HG03571 (cell line): ENCODE measurements at regions not wholly inside any gene's neighbourhood (a gene's known extent, or its start where the extent isn't known, plus 50 kb on each side); places are given as distances from the start of the nearest gene placed in this dataset.
"Not testable (repeated sequence)": the region's sequence is repeated elsewhere in the genome, so short reads cannot be mapped to it uniquely, and the experiment has no call there.

Source experiments
- ATAC-seq: cut with Tn5 transposase; IDR thresholded peaks from one replicate; pipeline ENCODE4 v1.9.1; 2021; ENCODE audit not compliant: unreplicated experiment

- ATAC-seq = no peak
Measured at GRCh38 chr12:60630796-60631195, 1035.0 kb downstream of the SLC16A7 start.

GRCh38 chr12:60644076-60644475 is 1048.2 kb downstream of the SLC16A7 start:
- no peak for ATAC-seq

DNA sequence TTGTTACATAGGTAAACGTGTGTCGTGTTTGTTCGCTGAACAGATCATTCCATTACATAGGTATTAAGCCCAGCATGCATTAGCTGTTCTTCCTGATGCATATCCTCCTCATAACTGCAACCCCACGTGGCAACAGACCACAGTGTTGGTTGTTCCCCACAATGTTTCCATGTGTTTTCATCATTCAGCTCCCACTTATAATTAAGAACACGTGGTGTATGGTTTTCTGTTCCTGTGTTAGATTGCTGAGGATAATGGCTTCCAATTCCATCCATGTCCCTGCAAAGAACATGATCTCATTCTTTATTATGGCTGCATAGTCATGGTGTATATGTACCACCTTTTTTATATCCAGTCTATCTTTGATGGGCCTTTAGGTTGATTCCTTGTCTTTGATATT is 1071.1 kb downstream of the SLC16A7 start:
- ATAC-seq = no peak

DNA sequence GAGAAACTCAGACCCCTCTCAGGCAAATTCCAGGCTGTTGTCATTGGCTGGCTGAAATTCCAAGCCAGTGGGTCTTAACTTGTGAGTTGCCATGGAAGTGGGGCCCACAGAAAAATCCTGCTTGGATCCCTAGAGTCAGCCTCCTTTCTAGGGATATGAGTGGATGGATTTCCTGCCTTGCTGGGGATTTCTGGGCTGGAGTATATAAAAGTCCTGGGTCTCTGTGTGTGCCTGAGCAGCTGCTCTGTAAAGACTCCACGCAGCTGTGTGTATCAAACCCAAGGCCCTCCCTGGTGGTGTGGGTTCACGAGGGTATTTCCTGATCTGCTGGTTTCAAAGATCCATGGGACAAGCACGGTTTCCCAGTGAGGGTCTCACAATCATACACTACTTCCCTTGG is 1077.1 kb downstream of the SLC16A7 start:
- no peak for ATAC-seq

GRCh38 chr12:60684988-60685655 is 1089.3 kb downstream of the SLC16A7 start:
- ATAC-seq = no peak

- ATAC-seq = no peak
Measured at GRCh38 chr12:60689137-60689536, 1093.3 kb downstream of the SLC16A7 start.

- no peak for ATAC-seq
Measured at GRCh38 chr12:60693019-60693626, 1097.3 kb downstream of the SLC16A7 start.

DNA sequence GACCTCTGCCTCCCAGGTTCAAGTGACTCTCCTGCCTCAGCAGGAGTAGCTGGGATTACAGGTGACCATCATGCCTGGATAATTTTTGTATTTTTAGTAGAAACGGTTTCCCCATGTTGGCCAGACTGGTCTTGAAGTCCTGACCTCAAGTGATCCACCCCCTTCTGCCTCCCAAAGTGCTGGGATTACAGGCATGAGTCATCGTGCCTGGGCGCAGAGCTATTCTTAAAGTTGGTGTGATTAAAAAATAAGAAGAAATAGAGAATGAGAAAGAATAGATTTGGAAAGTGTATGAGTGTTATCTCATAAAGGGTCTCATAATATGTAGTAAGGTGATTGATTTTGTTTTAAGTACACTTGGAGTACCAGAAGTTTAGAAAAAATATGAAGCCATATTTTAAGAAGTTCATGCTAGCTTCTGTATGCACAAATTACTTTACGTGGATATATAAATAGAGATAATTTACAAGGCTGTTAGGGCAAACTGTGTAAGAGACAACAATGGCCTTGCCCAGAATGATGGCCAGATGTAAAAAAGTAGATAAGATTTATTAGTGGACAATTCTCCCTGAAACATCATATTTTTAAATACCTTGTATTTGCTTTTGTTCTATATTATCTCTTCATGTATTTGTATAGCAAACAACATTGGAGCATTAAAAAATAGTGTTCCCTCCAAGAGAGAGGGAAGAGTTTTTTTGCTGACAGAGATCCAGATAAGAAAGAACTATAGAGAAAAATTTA is 1108.5 kb downstream of the SLC16A7 start:
- no peak for ATAC-seq

GRCh38 chr12:60710246-60710645 is 1114.4 kb downstream of the SLC16A7 start:
- ATAC-seq = no peak

GRCh38 chr12:60714141-60714900 is 1118.5 kb downstream of the SLC16A7 start:
- ATAC-seq = no peak

DNA sequence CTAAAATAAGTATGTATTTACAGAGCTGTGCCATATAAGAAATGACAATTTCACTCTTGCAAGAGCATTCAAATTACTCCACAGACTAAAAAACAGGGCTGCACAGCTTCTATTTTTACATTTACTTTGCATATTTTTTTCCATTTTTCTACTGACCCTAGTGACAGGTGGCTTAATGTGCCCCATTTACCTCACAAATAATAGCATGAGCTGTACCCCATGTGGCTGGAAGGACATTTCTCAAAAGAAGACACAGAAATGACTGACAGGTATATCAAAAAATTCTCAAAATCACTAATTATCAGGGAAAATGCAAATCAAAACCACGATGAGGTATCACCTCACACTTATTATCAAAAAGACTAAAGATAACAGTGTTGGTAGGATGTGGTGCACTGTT is 1128.6 kb downstream of the SLC16A7 start:
- ATAC-seq = no peak

- no peak for ATAC-seq
Measured at GRCh38 chr12:60724984-60725383, 1129.2 kb downstream of the SLC16A7 start.

DNA sequence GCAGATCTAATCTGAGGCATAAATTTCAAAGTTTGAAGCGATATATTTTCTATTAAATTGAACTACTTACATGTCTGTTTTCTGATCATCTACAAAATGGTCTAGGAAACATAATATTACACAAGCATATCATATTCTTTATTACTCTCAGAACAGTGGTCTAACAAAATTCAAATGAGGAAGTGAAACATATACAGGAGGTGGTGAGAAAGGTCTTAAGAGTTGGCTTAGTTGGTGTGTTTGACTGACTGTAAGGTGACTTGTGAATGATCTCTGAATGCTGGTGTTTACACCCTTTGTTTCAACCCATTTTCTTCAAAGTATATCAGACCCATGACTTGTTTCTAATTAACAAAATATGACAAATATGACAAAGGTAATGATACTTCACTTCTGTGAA is 1156.8 kb downstream of the SLC16A7 start:
- ATAC-seq = no peak

DNA sequence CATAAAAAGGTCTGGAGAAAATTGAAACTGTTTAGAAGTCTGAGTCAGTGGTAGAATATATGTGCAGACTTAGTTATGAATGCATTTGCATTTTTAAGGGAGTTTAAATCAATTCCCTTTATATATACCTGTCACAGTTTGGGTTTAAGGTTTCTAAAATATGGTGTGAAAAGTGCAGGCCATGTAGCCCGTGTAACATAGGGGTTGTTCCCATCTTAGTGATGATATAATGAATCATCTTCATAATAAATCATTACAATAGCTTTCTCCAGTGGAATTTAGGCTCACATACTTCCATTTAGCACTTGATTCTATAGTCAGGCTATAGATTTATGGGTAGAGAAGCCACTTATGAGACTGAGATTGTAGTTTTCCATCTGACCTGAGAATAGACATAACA is 1162.4 kb downstream of the SLC16A7 start:
- ATAC-seq = no peak

DNA sequence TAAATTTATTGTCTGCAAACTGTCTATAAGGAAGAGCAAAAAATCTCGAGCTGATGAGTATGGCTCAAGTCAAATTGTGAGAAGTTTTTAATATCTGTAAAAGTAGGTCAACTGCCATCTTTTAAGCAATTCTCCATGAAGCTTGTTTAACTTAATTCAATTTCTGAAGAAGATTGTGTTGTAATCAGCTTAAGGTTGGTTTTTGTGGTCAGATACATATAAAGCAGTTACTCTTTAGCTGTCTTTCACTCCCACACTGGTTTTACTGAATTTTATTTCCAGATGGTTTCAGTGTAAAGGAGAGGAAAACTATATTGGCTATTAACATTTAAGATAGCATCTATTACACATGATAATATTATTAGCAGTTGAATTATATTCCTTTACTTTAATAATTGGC is 1165.1 kb downstream of the SLC16A7 start:
- no peak for ATAC-seq

DNA sequence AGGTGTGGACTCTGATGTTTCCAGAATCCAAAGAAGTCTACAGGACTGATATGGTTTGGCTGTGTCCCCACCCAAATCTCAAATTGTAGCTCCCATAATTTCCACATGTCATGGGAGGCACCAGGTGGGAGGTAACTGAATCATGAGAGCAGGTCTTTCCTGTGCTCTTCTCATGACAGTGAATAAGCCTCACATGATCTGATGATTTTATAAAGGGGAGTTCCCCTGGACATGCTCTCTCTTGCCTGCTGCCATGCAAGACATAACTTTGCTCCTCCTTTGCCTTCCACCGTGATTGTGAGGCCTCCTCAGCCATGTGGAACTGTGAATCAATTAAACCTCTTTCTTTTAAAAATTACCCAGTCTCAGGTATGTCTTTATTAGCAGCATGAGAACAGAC is 1205.3 kb downstream of the SLC16A7 start:
- ATAC-seq = not testable (repeated sequence)

DNA sequence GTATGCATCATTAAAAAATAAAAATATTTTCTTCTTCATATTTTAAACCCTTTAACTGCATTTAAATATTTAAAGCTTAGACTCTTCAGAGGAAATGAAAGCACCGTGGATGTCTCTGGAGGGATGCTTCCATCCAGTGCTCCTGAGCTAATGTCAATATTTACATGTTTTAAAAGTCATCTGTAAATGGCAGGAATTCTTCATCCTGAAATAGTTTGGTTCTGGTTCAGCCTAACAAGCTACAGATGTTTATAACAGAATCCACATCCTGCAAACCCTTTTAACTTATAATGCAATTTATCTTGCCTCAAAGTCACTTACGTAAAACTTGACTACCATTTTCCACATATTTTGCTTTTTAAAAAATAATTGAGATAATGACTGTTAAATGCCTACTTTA is 1207.3 kb downstream of the SLC16A7 start:
- no peak for ATAC-seq

GRCh38 chr12:60805364-60805763 is 1209.5 kb downstream of the SLC16A7 start:
- no peak for ATAC-seq

GRCh38 chr12:60819794-60820193 is 1224.0 kb downstream of the SLC16A7 start:
- ATAC-seq = no peak

- ATAC-seq = no peak
Measured at GRCh38 chr12:60822580-60822979, 1226.8 kb downstream of the SLC16A7 start.

DNA sequence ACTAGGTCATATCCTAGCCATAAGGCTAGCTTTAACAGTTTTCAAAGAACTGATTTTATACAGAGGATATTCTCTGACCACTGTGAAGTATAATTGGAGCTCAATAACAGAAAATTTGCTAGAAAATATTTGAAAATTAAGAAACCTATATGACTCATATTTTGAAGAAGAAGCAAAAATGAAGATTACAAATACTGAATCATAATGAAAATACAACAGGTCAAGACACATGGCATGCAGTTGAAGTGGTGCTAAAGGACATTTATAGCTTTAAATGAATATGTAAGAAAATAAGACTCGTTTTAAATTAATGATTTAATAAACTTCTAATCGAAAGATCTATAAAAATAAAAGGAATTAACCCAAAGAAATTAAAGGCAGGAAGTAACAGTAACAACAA is 1234.6 kb downstream of the SLC16A7 start:
- ATAC-seq = no peak

GRCh38 chr12:60832290-60832689 is 1236.5 kb downstream of the SLC16A7 start:
- ATAC-seq = no peak
